ENCODE measurements at regions not wholly inside any gene's neighbourhood (a gene's known extent, or its start where the extent isn't known, plus 50 kb on each side); places are given as distances from the start of the nearest gene placed in this dataset.
"Not testable (repeated sequence)": the region's sequence is repeated elsewhere in the genome, so short reads cannot be mapped to it uniquely, and the experiment has no call there.

GRCh38 chr6:87755708-87756671, 54.0 kb upstream of the AKIRIN2 start:
- intact Hi-C loops (cut with DNase I), result no loop called here
- ATAC-seq, result no peak
- no peak for DNase-seq (ENCODE audit: missing footprints)

GRCh38 chr6:87754828-87755227, 52.8 kb upstream of the AKIRIN2 start:
- ATAC-seq, result no peak

GRCh38 chr6:87753131-87753685, 51.2 kb upstream of the AKIRIN2 start:
- intact Hi-C loops (cut with DNase I), result no loop called here
- DNase-seq (ENCODE audit: missing footprints) (no peak), ATAC-seq (no peak)

More at GRCh38 chr6:87754828-87755227, 52.8 kb upstream of the AKIRIN2 start:
- no peak for DNase-seq (ENCODE audit: missing footprints)
- intact Hi-C loops (cut with DNase I), result no loop called here

GRCh38 chr6:87752503-87752902, 50.5 kb upstream of the AKIRIN2 start:
- ATAC-seq; DNase-seq (ENCODE audit: missing footprints); intact Hi-C loops (cut with DNase I): not testable (repeated sequence)

Measured in Right ventricle myocardium inferior (tissue), 1 donor.